LoVo (cell line): ENCODE measurements at regions not wholly inside any gene's neighbourhood (a gene's known extent, or its start where the extent isn't known, plus 50 kb on each side); places are given as distances from the start of the nearest gene placed in this dataset.
"Not testable (repeated sequence)": the region's sequence is repeated elsewhere in the genome, so short reads cannot be mapped to it uniquely, and the experiment has no call there.

ENCODE experiments used
- DNase-seq: peaks from one replicate; pipeline ENCODE4 v3.0.0-alpha.2; 2016; ENCODE audit warnings: low spot score

- DNase-seq = peak; percentile 8
These were observed 1324.5 kb downstream of the XPNPEP1 start for GRCh38 chr10:108598831-108599230.

- DNase-seq = no peak
These were observed 1325.0 kb downstream of the XPNPEP1 start for GRCh38 chr10:108598320-108598695.

- no peak for DNase-seq
These were observed 1325.5 kb downstream of the XPNPEP1 start for GRCh38 chr10:108597657-108598319.

DNA sequence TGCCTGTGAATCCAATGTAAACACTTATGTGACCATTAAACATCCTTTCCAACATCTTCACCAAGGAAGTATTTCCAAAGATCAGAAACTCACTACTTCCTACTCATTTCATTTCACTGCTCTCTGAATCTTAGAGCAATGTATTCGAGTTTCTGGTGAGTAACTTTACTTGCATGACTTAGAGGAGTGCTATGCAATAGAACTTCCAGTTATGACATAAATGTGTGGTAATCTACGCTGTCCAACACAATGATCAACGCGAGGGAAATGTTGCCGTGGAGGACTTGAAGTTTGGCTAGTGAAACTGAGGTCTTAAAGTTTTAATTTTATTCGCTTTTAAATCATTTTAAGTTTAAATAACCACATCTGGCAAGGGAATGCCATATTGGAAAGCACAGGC is 1326.3 kb downstream of the XPNPEP1 start:
- no peak for DNase-seq

- DNase-seq = no peak
These were observed 1330.4 kb downstream of the XPNPEP1 start for GRCh38 chr10:108592956-108593355.

GRCh38 chr10:108591417-108591816 is 1331.9 kb downstream of the XPNPEP1 start:
- DNase-seq = no peak

GRCh38 chr10:108586424-108586823 is 1336.9 kb downstream of the XPNPEP1 start:
- no peak for DNase-seq

DNA sequence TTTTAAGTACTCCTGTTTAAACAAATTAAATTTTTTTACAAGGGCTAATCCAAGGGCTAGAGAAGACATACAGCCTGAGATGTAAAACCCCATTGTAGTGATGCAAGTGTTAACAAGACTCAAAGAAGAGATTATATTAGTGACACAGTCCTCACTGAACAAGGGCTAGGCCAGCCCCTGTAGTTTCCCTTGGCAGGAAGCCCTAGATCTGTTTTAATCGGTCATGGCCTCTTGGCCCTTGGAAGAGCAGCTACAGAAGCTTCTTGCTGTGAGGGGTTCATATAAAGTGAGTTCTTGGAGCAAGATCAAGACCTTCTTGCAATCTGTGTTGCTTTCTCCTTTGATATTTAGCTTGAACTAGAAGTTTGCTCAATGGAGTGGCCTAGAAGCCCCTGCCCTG is 1339.4 kb downstream of the XPNPEP1 start:
- no peak for DNase-seq

- DNase-seq = no peak
These were observed 1340.4 kb downstream of the XPNPEP1 start for GRCh38 chr10:108582888-108583287.

DNA sequence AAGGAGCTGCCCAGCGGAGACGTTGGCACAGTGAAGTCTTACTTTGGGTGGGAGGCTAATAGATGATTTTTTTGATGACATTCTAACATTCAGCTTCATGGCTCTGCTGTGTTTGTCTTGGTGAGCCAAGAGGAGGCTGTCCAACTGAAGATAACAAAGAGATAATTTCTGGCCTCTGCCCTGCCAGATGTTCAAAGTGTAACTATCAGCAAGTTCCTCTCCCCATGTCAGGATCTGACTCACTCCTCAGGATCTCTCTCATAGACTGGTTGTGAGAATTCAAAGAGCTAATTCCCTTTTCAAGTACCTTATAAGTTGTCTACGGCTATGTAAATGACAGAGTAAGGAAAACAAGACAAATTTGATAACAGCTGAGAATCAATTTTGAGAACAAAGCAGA is 1340.9 kb downstream of the XPNPEP1 start:
- no peak for DNase-seq

GRCh38 chr10:108578258-108578657 is 1345.1 kb downstream of the XPNPEP1 start:
- DNase-seq = no peak

GRCh38 chr10:108574233-108574632 is 1349.1 kb downstream of the XPNPEP1 start:
- DNase-seq = no peak

DNA sequence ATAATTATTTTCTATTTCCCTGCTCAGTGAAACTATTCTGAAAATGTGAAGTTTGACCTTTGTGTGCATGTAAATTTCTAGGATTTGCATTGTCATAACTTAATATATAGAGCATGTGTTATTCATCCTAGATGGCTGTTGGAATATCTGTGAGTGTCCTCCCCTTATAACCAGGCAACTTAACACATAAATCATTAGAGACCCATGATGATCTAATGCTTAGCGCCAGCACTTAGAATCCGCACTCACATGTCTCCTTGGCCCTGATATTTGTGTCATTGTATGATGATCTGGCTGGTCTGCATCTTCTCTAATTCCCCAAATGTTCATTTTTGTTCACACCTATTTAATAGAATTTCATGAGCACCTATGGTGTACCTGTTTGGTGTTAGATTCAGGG is 1354.5 kb downstream of the XPNPEP1 start:
- no peak for DNase-seq

DNA sequence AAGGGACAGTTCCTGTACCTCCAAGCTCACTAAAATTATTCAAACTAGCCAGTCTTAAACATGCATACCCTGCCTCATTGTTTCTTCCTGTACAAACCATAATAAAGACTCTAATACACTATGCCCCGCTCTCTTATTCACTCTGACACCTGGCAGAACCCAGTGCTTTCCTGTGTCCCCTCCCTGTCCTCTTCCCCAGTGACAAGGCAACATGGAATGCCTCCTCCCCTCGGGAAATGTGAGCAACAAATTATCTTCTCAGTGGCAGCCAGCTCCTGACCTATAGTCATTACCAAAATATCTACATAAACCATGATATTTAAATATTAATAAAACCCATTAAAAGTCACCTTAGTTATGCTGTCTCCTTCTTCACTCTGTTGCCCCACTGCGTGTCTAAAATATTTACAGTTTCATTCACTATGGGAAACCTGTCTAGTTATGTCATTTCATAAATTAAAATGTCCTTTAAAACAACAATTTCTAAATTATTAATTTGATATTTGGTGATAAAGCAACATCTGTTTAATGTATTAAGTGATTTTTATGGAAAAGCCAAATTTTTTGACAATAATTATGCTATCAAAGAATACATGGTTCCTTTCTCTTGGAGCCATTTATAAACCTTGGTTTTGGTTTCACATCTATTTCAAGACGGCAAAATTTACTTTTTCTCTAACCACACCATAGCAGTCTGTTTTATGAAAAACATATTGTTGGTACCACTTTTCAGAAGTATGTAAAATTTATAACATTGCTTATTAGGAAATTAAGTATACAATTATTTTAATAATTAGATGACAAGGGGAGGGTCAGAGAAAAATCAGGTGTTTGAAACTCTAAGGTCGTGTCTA is 1355.2 kb downstream of the XPNPEP1 start:
- DNase-seq = no peak

GRCh38 chr10:108566316-108567107 is 1356.8 kb downstream of the XPNPEP1 start:
- no peak for DNase-seq

DNA sequence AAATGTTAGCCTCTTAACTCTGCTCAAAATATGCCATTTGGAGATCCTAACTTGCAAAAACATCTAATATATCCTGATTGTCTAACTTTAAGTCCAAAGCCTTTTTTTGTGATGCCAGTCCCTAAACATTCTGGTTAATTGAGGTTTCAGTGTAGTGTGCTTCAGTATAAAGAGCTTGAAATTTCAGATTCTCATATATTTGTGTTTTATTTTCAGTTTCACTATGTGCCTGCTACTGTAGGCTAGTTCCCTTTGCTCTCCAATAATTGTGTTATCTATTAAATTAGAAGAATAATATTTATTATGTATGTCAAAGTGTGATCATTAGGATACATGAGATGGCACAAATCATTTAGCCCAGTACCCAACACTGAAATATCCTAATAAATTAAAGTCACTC is 1361.2 kb downstream of the XPNPEP1 start:
- no peak for DNase-seq

DNA sequence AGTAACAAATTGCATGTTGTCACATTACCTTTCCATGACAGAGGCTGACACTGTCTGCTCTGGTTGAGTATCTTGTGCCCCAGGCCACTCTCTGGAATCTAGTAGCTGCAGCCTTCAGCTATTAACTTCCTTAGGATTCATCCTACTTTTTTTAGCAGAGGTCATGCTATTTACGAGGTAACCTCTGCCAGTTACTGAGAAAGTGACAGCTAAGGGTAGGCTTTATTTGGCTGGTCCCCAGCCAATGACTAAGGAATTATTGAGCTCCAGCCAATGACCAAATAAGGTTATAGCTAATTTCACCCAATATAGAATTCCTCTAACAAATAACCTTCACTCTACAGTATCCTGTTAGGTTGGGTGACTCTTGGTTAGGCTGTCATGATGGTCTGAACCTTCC is 1361.7 kb downstream of the XPNPEP1 start:
- no peak for DNase-seq

- no peak for DNase-seq
These were observed 1362.8 kb downstream of the XPNPEP1 start for GRCh38 chr10:108560488-108560887.

DNA sequence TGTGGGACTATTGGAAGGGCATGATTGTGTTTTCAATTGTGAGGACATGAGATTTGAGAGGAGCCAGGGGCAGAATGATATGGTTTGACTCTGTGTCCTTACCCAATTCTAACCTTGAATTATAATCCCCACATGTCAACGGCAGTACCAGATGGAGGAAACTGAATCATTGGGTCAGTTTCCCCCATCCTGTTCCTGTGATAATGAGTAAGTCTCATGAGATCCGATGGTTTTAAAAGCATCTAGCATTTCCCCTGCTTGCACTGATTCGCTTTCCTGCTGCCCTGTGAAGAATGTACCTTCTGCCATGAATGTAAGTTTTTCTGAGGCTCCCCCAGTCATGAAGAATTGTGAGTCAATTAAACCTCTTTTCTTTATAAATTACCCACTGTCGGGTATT is 1367.1 kb downstream of the XPNPEP1 start:
- no peak for DNase-seq

DNA sequence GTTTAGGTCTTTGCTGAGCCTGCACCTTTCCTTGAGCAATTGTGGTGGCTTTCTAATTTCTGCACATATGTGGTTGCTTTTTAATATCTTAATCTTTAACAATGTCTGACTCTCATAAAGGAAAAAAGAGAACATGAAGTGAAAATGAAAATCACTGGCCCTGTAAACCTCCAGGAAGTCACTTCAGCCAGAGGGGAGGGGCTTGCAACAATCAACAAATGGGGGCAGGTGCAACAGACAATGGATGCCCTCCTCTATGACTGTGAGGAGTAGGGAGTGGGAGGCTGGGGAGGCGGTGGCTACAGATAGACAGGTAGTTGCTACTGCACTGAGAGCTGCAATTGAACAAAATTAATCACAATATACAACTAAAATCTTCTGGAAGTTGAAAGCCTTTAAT is 1377.4 kb downstream of the XPNPEP1 start:
- DNase-seq = no peak

DNA sequence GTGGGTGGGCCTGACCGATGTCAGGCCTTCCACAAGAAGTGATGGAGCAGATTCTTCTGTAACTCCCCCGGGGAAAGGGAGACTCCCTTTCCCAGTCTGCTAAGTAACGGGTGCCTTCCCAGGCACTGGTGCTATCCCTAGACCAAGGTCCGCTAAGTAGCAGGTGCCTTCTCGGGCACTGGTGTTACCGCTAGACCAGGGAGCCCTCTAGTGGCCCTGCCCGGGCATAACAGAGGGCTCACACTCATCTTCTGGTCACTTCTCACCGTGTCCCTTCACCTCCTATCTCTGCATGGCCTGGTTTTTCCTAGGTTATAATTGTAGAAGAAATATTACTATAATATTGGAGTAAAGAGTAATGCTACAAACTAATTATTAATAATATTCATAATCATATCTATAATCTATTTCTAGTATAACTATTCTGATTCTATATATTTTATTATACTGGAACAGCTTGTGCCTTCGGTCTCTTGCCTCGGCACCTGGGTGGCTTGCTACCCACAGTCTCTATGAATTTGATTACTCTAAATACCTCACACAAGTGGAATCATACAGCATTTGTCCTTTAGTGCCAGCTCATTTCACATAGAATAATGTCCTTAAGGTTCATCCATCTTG is 1378.7 kb downstream of the XPNPEP1 start:
- DNase-seq = peak; percentile 55

DNA sequence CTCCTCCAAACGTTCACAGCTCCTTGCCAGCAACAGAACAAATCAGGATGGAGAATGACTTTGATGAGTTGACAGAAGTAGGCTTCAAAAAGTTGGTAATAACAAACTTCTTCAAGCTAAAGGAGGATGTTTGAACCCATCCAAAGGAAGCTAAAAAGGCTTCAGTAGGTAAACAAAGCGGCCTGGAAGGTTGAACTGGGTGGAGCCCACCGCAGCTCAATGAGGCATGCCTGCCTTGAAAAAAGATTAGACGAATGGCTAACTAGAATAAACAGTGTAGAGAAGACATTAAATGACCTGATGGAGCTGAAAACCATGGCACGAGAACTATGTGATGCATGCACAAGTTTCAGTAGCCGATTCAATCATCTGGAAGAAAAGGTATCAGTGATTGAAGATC is 1369.0 kb upstream of the SORCS1 start:
- DNase-seq = not testable (repeated sequence)
